ENCODE measurements at regions not wholly inside any gene's neighbourhood (a gene's known extent, or its start where the extent isn't known, plus 50 kb on each side); places are given as distances from the start of the nearest gene placed in this dataset.
A peak's percentile ranks its signal among the peaks of the same experiment; 100 is the strongest.

DNA sequence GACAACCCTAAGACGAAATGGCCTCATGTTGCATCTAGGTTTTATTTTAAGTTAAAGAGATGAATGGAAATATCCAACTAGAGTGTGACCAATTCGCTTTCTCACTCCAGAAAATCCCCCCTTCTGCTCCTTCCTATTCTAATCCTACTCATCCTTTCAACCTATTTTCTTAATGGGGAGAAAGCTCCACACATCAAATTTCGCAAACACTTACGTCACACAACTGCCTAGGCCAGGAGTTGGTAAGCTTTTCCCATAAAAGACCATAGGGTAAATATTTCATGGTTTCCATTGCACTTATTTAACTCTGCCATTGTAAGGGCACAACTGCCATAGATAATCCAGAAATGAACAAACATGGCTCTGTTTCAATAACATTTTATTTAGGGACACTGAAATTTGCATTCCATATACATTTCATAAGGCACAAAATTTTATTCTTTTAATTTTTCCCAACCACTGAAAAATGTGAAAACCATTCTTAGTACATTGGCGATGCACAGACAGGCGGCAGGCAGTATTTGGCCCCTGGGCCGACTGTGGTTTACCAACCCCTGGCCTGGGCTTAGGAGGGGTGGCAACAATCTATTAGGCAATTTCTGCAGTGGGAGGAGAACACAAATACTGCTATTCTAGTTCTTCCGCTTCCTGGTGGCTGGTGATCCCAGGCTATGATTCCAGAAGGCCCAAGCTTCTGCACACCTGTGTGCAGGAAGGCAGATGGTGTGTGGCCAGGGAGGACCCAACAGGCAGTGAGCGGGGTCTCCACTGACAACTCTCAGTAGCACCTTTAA, 67.2 kb upstream of the FOXN3 start:
- 83 to 94% methylated on average over 9 of the region's 9 CpGs for WGBS, 2 donors
- no peak for TF ChIP-seq POLR2A (IDR thresholded peaks at IDR 0.05)
- TF ChIP-seq, protein P1, sequence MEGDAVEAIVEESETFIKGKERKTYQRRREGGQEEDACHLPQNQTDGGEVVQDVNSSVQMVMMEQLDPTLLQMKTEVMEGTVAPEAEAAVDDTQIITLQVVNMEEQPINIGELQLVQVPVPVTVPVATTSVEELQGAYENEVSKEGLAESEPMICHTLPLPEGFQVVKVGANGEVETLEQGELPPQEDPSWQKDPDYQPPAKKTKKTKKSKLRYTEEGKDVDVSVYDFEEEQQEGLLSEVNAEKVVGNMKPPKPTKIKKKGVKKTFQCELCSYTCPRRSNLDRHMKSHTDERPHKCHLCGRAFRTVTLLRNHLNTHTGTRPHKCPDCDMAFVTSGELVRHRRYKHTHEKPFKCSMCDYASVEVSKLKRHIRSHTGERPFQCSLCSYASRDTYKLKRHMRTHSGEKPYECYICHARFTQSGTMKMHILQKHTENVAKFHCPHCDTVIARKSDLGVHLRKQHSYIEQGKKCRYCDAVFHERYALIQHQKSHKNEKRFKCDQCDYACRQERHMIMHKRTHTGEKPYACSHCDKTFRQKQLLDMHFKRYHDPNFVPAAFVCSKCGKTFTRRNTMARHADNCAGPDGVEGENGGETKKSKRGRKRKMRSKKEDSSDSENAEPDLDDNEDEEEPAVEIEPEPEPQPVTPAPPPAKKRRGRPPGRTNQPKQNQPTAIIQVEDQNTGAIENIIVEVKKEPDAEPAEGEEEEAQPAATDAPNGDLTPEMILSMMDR (IDR thresholded peaks at IDR 0.05), result no peak
- H3K4me3 ChIP-seq (ENCODE audit: low read depth, poor library complexity, severe bottlenecking), result no peak overlapping the region
- DNase-seq (ENCODE audit: low spot score in 2 of 2), result no peak
- intact Hi-C loops (cut with DNase I; ENCODE audit: low total_unique reads), result no loop called here

DNA sequence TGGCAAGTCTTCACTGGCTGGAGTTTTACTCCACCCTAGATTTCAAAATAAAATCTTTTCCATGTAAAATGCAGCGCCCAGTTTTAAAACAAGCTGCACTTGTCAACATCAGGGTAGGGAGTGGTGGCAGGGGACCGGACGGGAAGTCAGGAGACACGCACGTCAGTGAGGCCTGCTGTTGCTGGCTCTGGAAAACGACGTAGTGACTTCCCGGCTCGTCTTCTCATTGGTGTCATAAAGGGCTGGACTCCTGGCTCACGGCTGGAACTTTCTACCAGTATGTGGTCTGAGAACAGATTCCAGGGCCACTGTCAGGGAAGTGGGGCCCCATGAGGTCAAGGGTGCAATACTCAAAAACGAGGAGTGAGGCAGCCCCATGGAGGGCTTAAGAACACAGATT, 64.2 kb upstream of the FOXN3 start:
- WGBS, 2 donors, result 62% methylated on average over 11 of the region's 11 CpGs
- intact Hi-C loops (cut with DNase I; ENCODE audit: low total_unique reads), result no loop called here
- no peak overlapping the region for H3K4me3 ChIP-seq (ENCODE audit: low read depth, poor library complexity, severe bottlenecking)
- DNase-seq (ENCODE audit: low spot score in 2 of 2), result peak; percentile 78 to 96
- TF ChIP-seq POLR2A (IDR thresholded peaks at IDR 0.05), result no peak
- TF ChIP-seq, protein P1 (IDR thresholded peaks at IDR 0.05), result no peak

DNA sequence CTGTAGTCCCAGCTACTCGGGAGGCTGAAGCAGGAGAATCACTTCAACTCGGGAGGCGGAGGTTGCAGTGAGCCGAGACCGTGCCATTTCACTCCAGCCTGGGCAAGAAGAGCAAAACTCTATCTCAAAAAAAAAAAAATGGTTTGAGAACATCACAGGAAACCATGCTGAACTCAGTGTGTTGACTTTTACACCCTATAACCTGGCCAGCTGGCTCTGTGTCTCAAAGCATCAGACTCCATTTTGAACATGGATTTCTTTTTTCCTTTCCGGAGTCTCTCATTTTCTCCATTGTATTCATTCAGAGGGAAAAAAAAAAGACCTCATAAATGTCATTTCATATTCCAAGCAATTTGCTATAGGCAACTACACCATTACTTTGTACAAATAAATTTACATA, 63.2 kb upstream of the FOXN3 start:
- DNase-seq (ENCODE audit: low spot score in 2 of 2), result no peak
- intact Hi-C loops (cut with DNase I; ENCODE audit: low total_unique reads), result no loop called here
- TF ChIP-seq POLR2A (IDR thresholded peaks at IDR 0.05), result no peak
- TF ChIP-seq, protein P1 (IDR thresholded peaks at IDR 0.05), result no peak
- H3K4me3 ChIP-seq (ENCODE audit: low read depth, poor library complexity, severe bottlenecking), result no peak overlapping the region
- WGBS, 2 donors, result 84 to 90% methylated on average over 6 of the region's 6 CpGs

DNA sequence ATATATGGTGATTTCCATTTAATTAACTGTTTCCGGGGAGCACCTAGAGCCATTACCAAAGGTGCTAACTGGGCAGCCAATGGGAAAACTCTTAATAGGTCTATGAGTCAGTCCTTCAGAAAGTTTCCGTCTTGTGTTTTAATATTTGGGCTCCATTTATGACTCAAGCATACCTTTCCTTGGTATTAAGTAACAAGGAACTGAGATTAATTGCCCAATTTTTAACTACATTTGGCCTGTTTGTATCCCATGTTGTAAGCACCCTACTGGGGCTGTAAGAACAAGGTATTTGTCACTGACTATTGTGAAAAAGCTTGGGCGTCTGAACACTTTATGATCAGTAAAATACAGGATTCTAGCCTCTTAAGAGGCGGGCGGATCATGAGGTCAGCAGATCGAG, 62.8 kb upstream of the FOXN3 start:
- intact Hi-C loops (cut with DNase I; ENCODE audit: low total_unique reads), result no loop called here
- TF ChIP-seq POLR2A (IDR thresholded peaks at IDR 0.05), result no peak
- TF ChIP-seq, protein P1 (IDR thresholded peaks at IDR 0.05), result no peak
- DNase-seq (ENCODE audit: low spot score in 2 of 2), result no peak
- H3K4me3 ChIP-seq (ENCODE audit: low read depth, poor library complexity, severe bottlenecking), result no peak overlapping the region
- WGBS, 2 donors, result 88 to 92% methylated on average over 6 of the region's 6 CpGs

DNA sequence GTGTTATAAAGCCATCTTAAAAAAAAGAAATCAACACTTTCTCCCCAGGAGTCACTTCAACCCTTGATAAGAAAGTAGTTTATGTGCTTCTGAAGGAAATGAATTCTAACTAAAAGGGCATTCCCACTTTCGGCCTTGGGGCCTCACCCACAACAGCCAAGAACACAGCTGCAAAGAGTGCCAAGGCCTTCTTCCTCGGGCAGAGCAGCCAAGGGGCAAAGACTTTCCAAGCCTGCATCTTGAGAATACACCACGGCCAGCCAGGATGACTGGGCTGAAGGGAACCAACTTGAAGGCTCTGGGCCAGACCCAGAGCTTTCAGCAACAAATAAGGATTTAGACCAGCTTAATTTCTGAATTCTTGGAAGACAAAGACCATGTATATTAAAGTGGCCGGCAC, 60.4 kb upstream of the FOXN3 start:
- TF ChIP-seq, protein P1 (IDR thresholded peaks at IDR 0.05), result no peak
- TF ChIP-seq POLR2A (IDR thresholded peaks at IDR 0.05), result no peak
- DNase-seq (ENCODE audit: low spot score in 2 of 2), result no peak
- H3K4me3 ChIP-seq (ENCODE audit: low read depth, poor library complexity, severe bottlenecking), result no peak overlapping the region
- intact Hi-C loops (cut with DNase I; ENCODE audit: low total_unique reads), result no loop called here
- WGBS, 2 donors, result 31 to 39% methylated on average over 4 of the region's 4 CpGs
